H9 (cell line): ENCODE measurements at regions not wholly inside any gene's neighbourhood (a gene's known extent, or its start where the extent isn't known, plus 50 kb on each side); places are given as distances from the start of the nearest gene placed in this dataset.

Source experiments
- DNase-seq: peaks from one replicate; pipeline ENCODE4 v3.0.0-alpha.2; 2017
- H2AFZ ChIP-seq: one replicate; pipeline ENCODE4 v1.6.1; 2013; ENCODE audit warnings: mild to moderate bottlenecking, low read length, control low read depth, moderate library complexity
- H2AK5ac ChIP-seq: 2 replicates; pipeline ENCODE4 v1.6.1; 2013; ENCODE audit warnings: low read length, control low read depth, mixed read lengths; ENCODE audit not compliant: insufficient read length
- H2BK120ac ChIP-seq: one replicate; pipeline ENCODE4 v1.6.1; 2013; ENCODE audit warnings: low read depth, mild to moderate bottlenecking, low read length, control low read depth, inconsistent platforms; ENCODE audit not compliant: poor library complexity, severe bottlenecking
- H2BK12ac ChIP-seq: 2 replicates; pipeline ENCODE4 v1.6.1; 2013; ENCODE audit warnings: low read length, control low read depth, mixed read lengths, low read depth; ENCODE audit not compliant: insufficient read length
- H2BK15ac ChIP-seq: 2 replicates; pipeline ENCODE4 v1.6.1; 2013; ENCODE audit warnings: low read depth, low read length, control low read depth
- H2BK20ac ChIP-seq: one replicate; pipeline ENCODE4 v1.6.1; 2013; ENCODE audit warnings: low read depth, mild to moderate bottlenecking, low read length, control low read depth, inconsistent platforms; ENCODE audit not compliant: poor library complexity, severe bottlenecking
- H2BK5ac ChIP-seq: 2 replicates; pipeline ENCODE4 v1.6.1; 2013; ENCODE audit warnings: low read length, control low read depth, mixed read lengths; ENCODE audit not compliant: insufficient read length
- H3K14ac ChIP-seq: 2 replicates; pipeline ENCODE4 v1.6.1; 2013; ENCODE audit warnings: low read length, control low read depth; ENCODE audit not compliant: insufficient read depth
- H3K18ac ChIP-seq: 2 replicates; pipeline ENCODE4 v1.6.1; 2013; ENCODE audit warnings: low read depth, mild to moderate bottlenecking, mixed read lengths, low read length, control low read depth; ENCODE audit not compliant: insufficient read length
- H3K23ac ChIP-seq: 2 replicates; pipeline ENCODE4 v1.6.1; 2013; ENCODE audit warnings: low read length, control low read depth, mixed read lengths, low read depth; ENCODE audit not compliant: insufficient read length
- H3K23me2 ChIP-seq: 2 replicates; pipeline ENCODE4 v1.6.1; 2013; ENCODE audit warnings: low read depth, mild to moderate bottlenecking, mixed read lengths, low read length, control low read depth; ENCODE audit not compliant: insufficient read length, poor library complexity, severe bottlenecking
- H3K27ac ChIP-seq: 2 replicates; pipeline ENCODE4 v1.5.1; 2013; ENCODE audit warnings: low read length, control low read depth, mixed read lengths, low read depth; ENCODE audit not compliant: insufficient read length
- H3K27me3 ChIP-seq: 2 replicates; pipeline ENCODE4 v1.6.1; 2013; ENCODE audit warnings: low read length, control low read depth, inconsistent platforms; ENCODE audit not compliant: insufficient read depth
- H3K4ac ChIP-seq: 2 replicates; pipeline ENCODE4 v1.6.1; 2013; ENCODE audit warnings: low read depth, mild to moderate bottlenecking, control low read depth, inconsistent platforms, low read length, moderate library complexity
- H3K4me1 ChIP-seq: 2 replicates; pipeline ENCODE4 v1.6.1; 2013; ENCODE audit warnings: low read length, control low read depth, inconsistent platforms; ENCODE audit not compliant: insufficient read depth
- H3K4me2 ChIP-seq: 2 replicates; pipeline ENCODE4 v1.6.1; 2013; ENCODE audit warnings: low read length, control low read depth, mixed read lengths; ENCODE audit not compliant: insufficient read length, insufficient read depth
- H3K56ac ChIP-seq: 2 replicates; pipeline ENCODE4 v1.6.1; 2013; ENCODE audit warnings: low read depth, mild to moderate bottlenecking, mixed read lengths, low read length, control low read depth; ENCODE audit not compliant: insufficient read length
- H3K79me1 ChIP-seq: 2 replicates; pipeline ENCODE4 v1.6.1; 2013; ENCODE audit warnings: low read depth, mild to moderate bottlenecking, moderate library complexity, low read length, control low read depth, inconsistent platforms; ENCODE audit not compliant: insufficient read depth, poor library complexity, severe bottlenecking
- H3K79me2 ChIP-seq: 2 replicates; pipeline ENCODE4 v1.6.1; 2013; ENCODE audit warnings: low read length, control low read depth, inconsistent platforms; ENCODE audit not compliant: insufficient read depth
- H3K9ac ChIP-seq: 2 replicates; pipeline ENCODE4 v1.6.1; 2013; ENCODE audit warnings: low read length, control low read depth, mixed read lengths; ENCODE audit not compliant: insufficient read length; ENCODE audit errors: extremely low read depth
- H3K9me3 ChIP-seq: one replicate; pipeline ENCODE4 v1.6.1; 2013; ENCODE audit warnings: low read depth, low read length, inconsistent platforms; ENCODE audit not compliant: control insufficient read depth
- H3T11ph ChIP-seq: one replicate; pipeline ENCODE4 v1.6.1; 2013; ENCODE audit warnings: mild to moderate bottlenecking, low read length, control low read depth, inconsistent platforms
- H4K20me1 ChIP-seq: one replicate; pipeline ENCODE4 v1.6.1; 2013; ENCODE audit not compliant: control insufficient read depth, insufficient read length, insufficient read depth
- H4K5ac ChIP-seq: 2 replicates; pipeline ENCODE4 v1.6.1; 2013; ENCODE audit warnings: low read depth, mild to moderate bottlenecking, mixed read lengths, low read length, control low read depth; ENCODE audit not compliant: insufficient read length
- H4K8ac ChIP-seq: replicated peaks from 2 replicates; pipeline ENCODE4 v1.6.1; 2013; ENCODE audit warnings: low read length, control low read depth, mixed read lengths, low read depth; ENCODE audit not compliant: insufficient read length
- H4K91ac ChIP-seq: 2 replicates; pipeline ENCODE4 v1.6.1; 2013; ENCODE audit warnings: low read depth, mild to moderate bottlenecking, moderate library complexity, mixed read lengths, low read length, control low read depth; ENCODE audit not compliant: insufficient read length
- H3K27ac Mint-ChIP-seq, 3 experiments: 2 replicates in 2 of 3; 3 replicates in 1 of 3; pipeline ENCODE4 v1.8.0; 2020 to 2021; ENCODE audit warnings: mixed read lengths in 3 of 3, mild to moderate bottlenecking in 1 of 3, moderate library complexity in 1 of 3
- H3K27me3 Mint-ChIP-seq: 2 replicates; pipeline ENCODE4 v1.8.0; 2021; ENCODE audit warnings: low read depth, mild to moderate bottlenecking, moderate library complexity, mixed read lengths
- H3K36me3 Mint-ChIP-seq, 3 experiments: 2 replicates in 2 of 3; 3 replicates in 1 of 3; pipeline ENCODE4 v1.8.0; 2020 to 2021; ENCODE audit warnings: low read depth in 3 of 3, mixed read lengths in 3 of 3; ENCODE audit not compliant: insufficient read depth in 1 of 3
- H3K4me1 Mint-ChIP-seq, 2 experiments: 2 replicates each; pipeline ENCODE4 v1.8.0; 2020; ENCODE audit warnings: mixed read lengths in 2 of 2
- H3K4me3 Mint-ChIP-seq, 2 experiments: 2 replicates in 1 of 2; 3 replicates in 1 of 2; pipeline ENCODE4 v1.8.0; 2020 to 2021; ENCODE audit warnings: mild to moderate bottlenecking in 2 of 2, mixed read lengths in 2 of 2, moderate library complexity in 1 of 2
- H3K9me3 Mint-ChIP-seq, 2 experiments: 2 replicates in 1 of 2; 3 replicates in 1 of 2; pipeline ENCODE4 v1.8.0; 2020; ENCODE audit warnings: mild to moderate bottlenecking in 2 of 2, mixed read lengths in 2 of 2, moderate library complexity in 1 of 2
- WGBS: extraction: QIAGEN DNeasy Blood & Tissue Kit; methylation state at CpG from one replicate; pipeline ENCODE4 v1.1.7; 2013; ENCODE audit warnings: missing lambda C conversion rate, low lambda C conversion rate, mixed read lengths; ENCODE audit not compliant: insufficient read length; ENCODE audit errors: extremely low coverage; 5-methylcytosine and 5-hydroxymethylcytosine counted together
- TF ChIP-seq, protein P1 (sequence below): fragments of 200-600 bp; sonication (generic); conservative IDR thresholded peaks from 3 replicates; pipeline ENCODE4 v1.8.0; 2021; ENCODE audit warnings: antibody characterized with exemption, mild to moderate bottlenecking

GRCh38 chr2:122883849-122884248, 1128.4 kb downstream of the TSN start:
- no peaks in the 10 kb centered on the region for H3K27me3 ChIP-seq
- no peak for DNase-seq
- H4K5ac ChIP-seq: no peak overlapping the region
- H2BK12ac ChIP-seq: no peak overlapping the region
- no peaks in the 10 kb centered on the region for H3K79me2 ChIP-seq
- H3K4me2 ChIP-seq: no peak overlapping the region
- H3K36me3 Mint-ChIP-seq: no peaks in the 10 kb centered on the region
- H3K9me3 Mint-ChIP-seq: no peaks in the 10 kb centered on the region
- no peak overlapping the region for H2BK15ac ChIP-seq
- H3K18ac ChIP-seq: no peak overlapping the region
- no peak overlapping the region for H3K4ac ChIP-seq
- H4K20me1 ChIP-seq: no peaks in the 10 kb centered on the region
- H2AFZ ChIP-seq: no peak overlapping the region
- no peak overlapping the region for H3K23ac ChIP-seq
- no peak overlapping the region for H3K56ac ChIP-seq
- no peak overlapping the region for H2BK20ac ChIP-seq
- peak overlapping the region in 1 of 3 experiments; percentile 15; a peak in 3 of 7 replicates for H3K27ac Mint-ChIP-seq
- H2AK5ac ChIP-seq: no peak overlapping the region
- H4K91ac ChIP-seq: no peak overlapping the region
- H3K23me2 ChIP-seq: no peaks in the 10 kb centered on the region
- no peak overlapping the region for H3K9ac ChIP-seq
- no peak overlapping the region for H3K14ac ChIP-seq
- no peak overlapping the region for H2BK120ac ChIP-seq
- H3K9me3 ChIP-seq: no peaks in the 10 kb centered on the region
- H3K27me3 Mint-ChIP-seq: no peaks in the 10 kb centered on the region
- no peak overlapping the region for H4K8ac ChIP-seq
- H3T11ph ChIP-seq: no peak overlapping the region
- TF ChIP-seq, protein P1, sequence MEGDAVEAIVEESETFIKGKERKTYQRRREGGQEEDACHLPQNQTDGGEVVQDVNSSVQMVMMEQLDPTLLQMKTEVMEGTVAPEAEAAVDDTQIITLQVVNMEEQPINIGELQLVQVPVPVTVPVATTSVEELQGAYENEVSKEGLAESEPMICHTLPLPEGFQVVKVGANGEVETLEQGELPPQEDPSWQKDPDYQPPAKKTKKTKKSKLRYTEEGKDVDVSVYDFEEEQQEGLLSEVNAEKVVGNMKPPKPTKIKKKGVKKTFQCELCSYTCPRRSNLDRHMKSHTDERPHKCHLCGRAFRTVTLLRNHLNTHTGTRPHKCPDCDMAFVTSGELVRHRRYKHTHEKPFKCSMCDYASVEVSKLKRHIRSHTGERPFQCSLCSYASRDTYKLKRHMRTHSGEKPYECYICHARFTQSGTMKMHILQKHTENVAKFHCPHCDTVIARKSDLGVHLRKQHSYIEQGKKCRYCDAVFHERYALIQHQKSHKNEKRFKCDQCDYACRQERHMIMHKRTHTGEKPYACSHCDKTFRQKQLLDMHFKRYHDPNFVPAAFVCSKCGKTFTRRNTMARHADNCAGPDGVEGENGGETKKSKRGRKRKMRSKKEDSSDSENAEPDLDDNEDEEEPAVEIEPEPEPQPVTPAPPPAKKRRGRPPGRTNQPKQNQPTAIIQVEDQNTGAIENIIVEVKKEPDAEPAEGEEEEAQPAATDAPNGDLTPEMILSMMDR: no peak
- H3K4me1 Mint-ChIP-seq: no peaks in the 10 kb centered on the region; a peak in 1 of 4 replicates
- no peak overlapping the region for H3K4me3 Mint-ChIP-seq
- H3K4me1 ChIP-seq: no peaks in the 10 kb centered on the region
- H2BK5ac ChIP-seq: no peak overlapping the region
- H3K27ac ChIP-seq: no peak overlapping the region
- WGBS: no CpG with 5 or more reads among the region's 5 CpGs
- no peaks in the 10 kb centered on the region for H3K79me1 ChIP-seq
